ENCODE measurements at regions not wholly inside any gene's neighbourhood (a gene's known extent, or its start where the extent isn't known, plus 50 kb on each side); places are given as distances from the start of the nearest gene placed in this dataset.

DNA sequence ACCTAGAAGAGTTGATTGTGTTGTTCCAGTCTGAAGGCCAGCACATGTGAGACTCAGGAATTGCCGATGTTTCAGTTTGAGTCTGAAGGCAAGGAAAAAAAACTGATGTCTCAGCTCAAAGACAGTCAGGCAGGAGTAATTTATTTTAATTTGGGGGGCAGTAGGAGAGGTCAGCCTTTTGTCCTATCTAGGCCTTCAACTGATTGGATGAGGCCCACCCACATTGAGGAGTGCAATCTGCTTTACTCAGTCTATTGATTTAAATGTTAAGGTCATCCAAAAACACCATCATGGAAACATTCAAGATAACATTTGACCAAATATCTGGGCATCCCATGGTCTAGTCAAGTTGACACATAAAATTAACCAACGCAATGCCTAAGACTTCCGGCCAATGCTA, 288.9 kb downstream of the CDK5RAP2 start:
- DNase-seq, result no peak

DNA sequence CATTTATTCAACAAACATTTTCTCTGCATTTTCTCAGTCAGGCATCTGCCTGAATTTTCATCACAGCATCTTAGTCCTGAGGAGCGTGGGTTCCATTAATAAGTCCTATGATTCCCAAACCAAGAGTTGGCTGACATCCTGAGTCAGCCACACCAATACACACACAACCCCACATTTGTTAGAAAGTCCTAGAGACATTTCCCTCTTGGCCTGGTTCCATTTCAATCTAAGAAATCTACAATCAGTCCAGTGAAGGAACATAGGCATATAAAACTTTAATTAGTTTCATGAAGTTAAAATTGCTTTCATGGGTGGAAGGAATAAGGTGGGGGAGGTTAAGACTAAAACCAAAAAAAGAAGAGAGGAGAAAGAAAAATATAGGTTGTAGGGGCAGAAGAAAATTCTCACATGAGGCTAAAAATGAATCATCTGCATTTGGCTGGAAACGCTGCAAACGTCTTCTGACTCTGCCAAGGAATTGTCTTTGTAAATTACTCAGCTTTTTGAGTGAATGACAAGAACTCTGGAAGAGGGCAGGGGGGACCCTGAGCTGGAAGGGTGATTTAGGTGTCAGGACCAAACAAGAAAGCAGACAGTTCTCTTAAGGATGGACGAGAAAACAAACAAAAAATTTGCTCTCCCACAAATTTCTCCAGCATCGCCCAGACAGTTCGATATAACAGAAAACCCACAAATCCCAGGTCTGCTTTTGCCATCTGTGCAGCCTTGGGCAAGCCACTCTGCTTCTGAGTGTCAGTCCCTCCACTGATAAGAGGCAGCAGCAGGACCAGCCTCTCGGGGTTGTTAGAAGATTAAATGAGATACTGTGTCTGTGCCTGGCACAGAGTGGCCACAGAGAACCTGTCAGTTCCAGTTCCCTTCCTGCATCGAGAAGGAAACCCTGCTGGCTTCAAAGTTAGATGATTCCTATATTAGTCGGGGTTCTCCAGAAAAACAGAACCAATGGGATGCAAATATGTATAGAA, 289.7 kb downstream of the CDK5RAP2 start:
- DNase-seq, result no peak

- no peak for DNase-seq
Measured at GRCh38 chr9:120289098-120289497, 290.9 kb downstream of the CDK5RAP2 start.

DNA sequence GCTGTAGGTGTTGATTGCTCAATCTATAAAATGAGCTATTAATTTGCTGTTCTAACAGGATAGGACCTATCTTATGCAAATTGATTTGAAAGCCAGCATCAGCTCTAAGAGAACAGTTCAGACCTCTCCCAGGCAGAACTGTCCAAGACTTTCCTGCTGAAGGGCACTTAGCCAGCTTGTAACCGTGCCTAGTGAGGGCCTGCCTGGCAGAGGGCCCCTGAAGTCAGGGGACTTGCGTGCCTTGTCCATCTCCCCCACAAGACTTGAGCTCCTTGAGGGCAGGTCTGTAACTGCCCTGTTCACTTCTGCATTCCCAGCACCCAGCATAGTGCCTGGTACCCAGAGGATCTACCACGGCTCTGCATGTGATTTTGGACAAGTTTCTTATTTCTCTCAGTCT, 293.4 kb downstream of the CDK5RAP2 start:
- DNase-seq, result no peak

DNA sequence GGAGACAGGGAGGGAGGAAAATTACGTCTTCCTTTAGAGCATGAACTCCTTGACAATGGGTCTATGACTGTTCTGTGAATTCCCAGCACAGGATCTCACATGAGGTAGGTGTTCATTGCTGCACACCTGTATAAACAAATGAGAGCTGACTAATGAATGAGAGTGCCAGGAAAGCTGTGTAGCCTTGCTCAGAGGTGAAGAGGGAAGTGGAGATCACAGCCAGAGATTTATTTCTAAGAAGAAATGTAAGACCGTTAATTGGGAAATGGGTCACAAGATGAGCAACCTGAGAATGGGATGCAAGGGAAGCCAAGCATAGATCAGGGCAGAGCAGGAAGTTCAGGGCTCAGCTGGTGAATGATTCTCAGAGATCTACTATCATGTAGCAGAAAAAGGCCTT, 295.1 kb downstream of the CDK5RAP2 start:
- no peak for DNase-seq

DNA sequence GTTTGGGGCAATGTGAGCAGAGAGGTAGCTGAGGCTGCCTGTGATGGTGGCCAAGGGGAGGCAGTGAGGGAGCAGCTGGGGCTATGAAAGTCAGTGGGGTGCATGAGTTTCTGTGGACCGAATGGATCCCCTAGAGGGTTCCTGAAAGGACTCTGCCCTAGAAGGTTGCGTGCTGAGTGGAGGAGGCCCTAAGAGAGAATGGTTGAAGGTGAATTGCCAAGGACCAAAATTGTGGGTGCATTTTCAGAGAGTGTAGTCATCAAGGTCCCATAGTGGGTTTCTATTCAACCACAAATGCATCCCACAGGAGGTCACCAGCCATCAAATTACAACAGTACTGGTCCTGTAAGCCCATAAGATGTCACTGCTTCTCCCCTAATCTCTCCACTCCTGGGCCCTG, 298.3 kb downstream of the CDK5RAP2 start:
- DNase-seq, result no peak

GRCh38 chr9:120267929-120268328, 312.0 kb downstream of the CDK5RAP2 start:
- DNase-seq, result no peak

DNA sequence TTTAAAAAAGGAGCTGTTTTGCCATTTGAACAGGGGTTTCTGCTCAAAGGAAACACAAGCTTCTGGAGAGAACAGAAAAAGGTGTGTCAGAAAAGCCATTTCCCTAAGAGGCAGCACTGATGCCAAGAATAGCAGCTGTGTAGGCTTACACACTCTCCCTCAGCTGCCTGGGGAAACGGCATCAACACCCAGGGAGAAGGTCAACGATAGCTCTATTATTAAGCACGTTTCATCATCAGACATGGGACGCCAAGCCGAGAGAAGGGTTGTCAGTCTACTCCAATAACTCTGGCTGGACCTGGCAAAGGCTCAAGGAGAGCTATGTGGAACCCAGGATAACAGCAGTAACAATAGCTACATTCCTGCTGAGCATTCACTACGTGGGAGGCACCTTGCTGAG, 314.2 kb downstream of the CDK5RAP2 start:
- DNase-seq, result no peak

GRCh38 chr9:120264528-120264927, 315.4 kb downstream of the CDK5RAP2 start:
- no peak for DNase-seq

DNA sequence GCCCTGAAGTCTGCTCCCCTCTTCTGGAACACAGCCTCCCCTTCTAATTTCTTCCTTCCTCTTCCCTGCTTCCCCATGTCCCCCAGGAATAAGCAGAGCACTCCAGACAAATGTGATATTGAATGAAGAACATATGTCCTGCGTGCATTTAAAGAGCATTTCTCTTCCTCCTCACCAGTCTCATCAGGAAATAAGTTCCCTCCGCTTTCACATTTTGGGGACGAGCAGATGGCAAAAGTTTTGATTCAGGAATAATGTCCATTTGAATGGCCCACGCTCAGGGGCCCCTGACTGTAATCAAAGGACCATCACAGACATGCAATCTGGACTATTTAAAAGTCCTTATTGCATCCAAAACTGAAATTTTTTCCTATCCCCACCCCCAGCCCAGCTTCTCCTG, 316.1 kb downstream of the CDK5RAP2 start:
- no peak for DNase-seq

DNA sequence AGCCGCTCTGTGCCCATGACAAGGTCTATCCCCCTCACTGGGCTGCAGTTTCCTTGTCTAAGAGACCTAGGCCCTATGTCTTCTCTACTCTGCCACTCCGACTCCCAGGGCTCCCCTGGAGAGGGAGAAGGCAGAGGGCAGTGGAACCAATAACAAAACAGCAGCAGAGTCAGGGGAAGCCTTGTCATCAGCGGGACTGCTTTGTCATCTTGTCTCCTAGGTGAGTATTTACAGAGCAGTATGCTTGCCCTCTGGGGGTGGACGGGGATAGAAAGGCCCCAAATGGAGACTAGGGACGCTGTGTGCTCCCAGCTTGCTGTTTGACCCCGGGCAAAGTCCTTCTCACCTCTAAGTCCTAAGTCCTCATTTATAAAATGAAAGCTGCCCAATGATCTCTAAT, 318.5 kb downstream of the CDK5RAP2 start:
- DNase-seq, result no peak

DNA sequence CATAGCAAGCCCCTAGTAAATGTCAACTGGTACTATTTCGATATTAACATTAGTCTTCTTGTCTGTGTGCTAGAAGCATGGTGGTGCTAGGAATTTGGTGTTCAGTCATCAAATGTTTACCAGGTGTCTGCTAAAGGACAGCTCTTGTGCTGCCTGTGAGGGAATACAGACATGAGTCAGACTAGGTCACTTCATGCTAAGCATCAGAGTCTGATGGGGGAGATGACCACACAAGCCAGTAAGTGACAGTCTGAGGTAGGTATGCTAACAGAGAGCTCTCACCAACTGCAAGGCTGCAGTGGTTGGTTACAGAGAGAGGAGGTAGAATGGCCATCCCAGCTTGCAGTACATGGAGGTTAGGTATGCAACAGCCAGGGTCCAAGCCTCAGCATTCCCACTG, 320.9 kb downstream of the CDK5RAP2 start:
- no peak for DNase-seq

GRCh38 chr9:120258096-120258495, 321.9 kb downstream of the CDK5RAP2 start:
- DNase-seq, result no peak

GRCh38 chr9:120257483-120257882, 322.5 kb downstream of the CDK5RAP2 start:
- no peak for DNase-seq

DNA sequence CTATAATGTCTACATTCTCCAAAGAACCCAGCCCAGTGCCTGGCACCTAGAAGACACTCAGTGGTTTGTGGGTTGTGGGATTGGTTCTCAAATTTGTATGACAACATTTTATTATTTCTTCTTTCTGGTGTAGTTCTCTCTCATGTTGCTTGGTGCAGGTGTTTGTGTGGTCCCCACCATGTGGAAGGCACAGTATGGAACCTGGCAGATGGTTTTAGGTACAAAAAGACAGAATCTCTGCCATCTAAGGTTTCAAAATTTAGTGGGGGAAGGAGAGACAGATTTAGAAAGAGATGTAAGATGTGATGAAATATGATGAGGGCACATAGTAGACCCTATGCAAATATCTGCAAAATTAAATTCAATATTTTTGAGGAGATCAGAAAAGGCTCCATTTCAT, 323.8 kb downstream of the CDK5RAP2 start:
- DNase-seq, result no peak

GRCh38 chr9:120252248-120252647, 327.7 kb downstream of the CDK5RAP2 start:
- DNase-seq, result no peak

- no peak for DNase-seq
Measured at GRCh38 chr9:120242116-120242811, 337.7 kb downstream of the CDK5RAP2 start.

DNA sequence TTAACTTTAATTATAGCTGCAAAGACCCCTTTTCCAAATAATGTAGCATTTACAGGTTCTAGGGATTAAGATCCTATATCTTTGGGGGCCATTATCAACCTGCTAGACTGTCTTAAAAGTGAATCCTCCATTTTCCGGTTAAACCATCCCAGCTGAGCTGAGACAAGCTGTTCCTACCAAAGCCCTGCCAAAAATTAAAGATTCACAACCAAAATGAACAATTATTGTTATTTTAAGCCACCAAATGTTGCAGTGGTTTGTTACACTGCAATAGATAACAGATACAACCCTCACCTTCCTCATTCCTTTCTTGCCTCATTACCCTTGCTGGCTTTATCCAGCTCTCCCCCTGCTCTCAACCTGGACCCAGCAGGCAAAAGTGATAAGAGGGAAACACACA, 343.4 kb downstream of the CDK5RAP2 start:
- no peak for DNase-seq

DNA sequence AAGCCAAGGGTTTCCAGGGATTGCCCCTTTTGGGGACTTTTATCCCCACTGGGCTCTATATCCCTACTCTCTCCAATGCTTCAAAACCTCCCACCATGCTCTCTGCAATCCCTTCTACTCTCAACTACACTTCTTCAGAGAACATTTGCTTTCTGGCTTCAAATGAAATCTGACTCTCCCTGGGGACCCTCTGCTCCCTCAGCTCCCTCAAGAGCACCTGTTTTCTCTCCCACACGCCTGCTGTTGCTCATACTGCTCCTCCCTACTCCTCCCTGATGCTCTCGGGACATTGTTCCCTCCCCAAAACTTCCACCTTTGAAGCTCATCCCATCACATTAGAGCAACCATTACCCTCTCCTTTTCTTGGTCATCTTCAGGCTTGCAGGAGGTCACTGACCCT, 344.9 kb downstream of the CDK5RAP2 start:
- no peak for DNase-seq

DNA sequence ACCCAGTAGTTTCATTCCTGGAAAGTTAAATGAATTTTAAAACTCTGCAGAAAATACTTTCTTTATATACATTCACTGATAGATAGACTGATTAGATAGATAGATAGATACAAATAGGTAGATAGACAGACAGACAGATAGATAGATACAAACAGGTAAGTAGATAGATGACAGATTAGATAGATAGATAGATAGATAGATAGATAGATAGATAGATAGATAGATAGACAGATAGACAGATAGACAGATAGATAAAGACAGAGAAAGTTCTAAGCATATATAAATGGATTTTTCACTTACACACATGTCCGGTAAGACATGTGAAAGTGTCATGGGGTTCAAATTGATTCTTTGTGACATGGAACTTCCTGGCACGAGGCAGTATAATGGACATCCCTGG, 349.7 kb downstream of the CDK5RAP2 start:
- no peak for DNase-seq

GRCh38 chr9:120221844-120222243, 358.1 kb downstream of the CDK5RAP2 start:
- DNase-seq, result no peak

GRCh38 chr9:120214332-120214731, 365.6 kb downstream of the CDK5RAP2 start:
- DNase-seq, result no peak

DNA sequence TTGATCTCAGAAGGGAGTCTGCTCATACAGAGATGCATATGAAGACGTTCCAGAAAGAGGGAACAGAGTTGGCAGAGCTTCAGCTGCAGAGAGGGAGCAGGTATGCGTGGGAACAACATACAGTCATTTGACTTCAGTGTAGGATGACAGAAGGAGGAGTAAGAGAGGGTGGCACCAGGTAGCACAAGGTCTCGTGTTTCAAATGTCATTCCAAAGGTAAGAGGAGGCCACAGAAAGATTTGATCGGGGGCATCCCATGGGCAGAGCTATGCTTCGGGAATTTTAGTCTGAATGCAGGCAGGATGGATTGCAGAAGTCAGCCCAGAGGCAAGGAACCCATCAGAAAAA, 367.1 kb downstream of the CDK5RAP2 start:
- DNase-seq, result no peak

GRCh38 chr9:120212153-120212852, 367.7 kb downstream of the CDK5RAP2 start:
- no peak for DNase-seq

Measured in right forelimb (tissue), 1 donor.